ENCODE measurements at regions not wholly inside any gene's neighbourhood (a gene's known extent, or its start where the extent isn't known, plus 50 kb on each side); places are given as distances from the start of the nearest gene placed in this dataset.

GRCh38 chr20:12502443-12502842 lies 506.3 kb upstream of the SPTLC3 start:
- Histone ChIP-seq H3K27me3 (ENCODE audit: control insufficient read depth in 4 of 4, insufficient read depth in 4 of 4, low read length in 3 of 4) (no peaks in the 10 kb centered on the region), H3K4me1 (ENCODE audit: control insufficient read depth in 4 of 4, insufficient read depth in 4 of 4, low read length in 3 of 4) (no peaks in the 10 kb centered on the region), H3K9ac (ENCODE audit: low read depth in 1 of 2, low read length in 2 of 2) (no peak overlapping the region), H3K4me3 (ENCODE audit: low read depth in 1 of 3, low read length in 3 of 3) (no peak overlapping the region), H3K36me3 (ENCODE audit: control insufficient read depth in 4 of 4, insufficient read depth in 3 of 4, low read depth in 1 of 4, low read length in 3 of 4) (no peaks in the 10 kb centered on the region), H3K27ac (ENCODE audit: low read depth in 1 of 2, low read length in 2 of 2) (no peak overlapping the region), H3K9me3 (ENCODE audit: control insufficient read depth in 4 of 4, low read length in 3 of 4) (no peaks in the 10 kb centered on the region)
- DNase-seq (ENCODE audit: low spot score): no peak
- 62% methylated on average over 2 of the region's 2 CpGs for WGBS
- no peak for TF ChIP-seq CTCF (IDR thresholded peaks at IDR 0.05; ENCODE audit: low read depth, low read length, missing input control)
- TF ChIP-seq SP1 (IDR thresholded peaks at IDR 0.05): no peak
- no peak for TF ChIP-seq TAF1 (conservative IDR thresholded peaks at IDR 0.05)
- TF ChIP-seq EGR1 (IDR thresholded peaks at IDR 0.05; ENCODE audit: low read depth in 2 of 2): no peak
- no peak for TF ChIP-seq GABPA (IDR thresholded peaks at IDR 0.05 in 1 of 2, conservative IDR thresholded peaks at IDR 0.05 in 1 of 2)
- TF ChIP-seq ZBTB33 (IDR thresholded peaks at IDR 0.05): no peak
- no peak for TF ChIP-seq JUND (IDR thresholded peaks at IDR 0.05)
- no peak for TF ChIP-seq FOXA2 (IDR thresholded peaks at IDR 0.05)
- TF ChIP-seq RAD21 (IDR thresholded peaks at IDR 0.05): no peak
- no peak for TF ChIP-seq FOXA1 (IDR thresholded peaks at IDR 0.05)
- no peak for TF ChIP-seq REST (IDR thresholded peaks at IDR 0.05)
- TF ChIP-seq RXRA (IDR thresholded peaks at IDR 0.05): no peak

- Histone ChIP-seq H3K9ac (ENCODE audit: low read depth in 1 of 2, low read length in 2 of 2) (no peak overlapping the region), H3K9me3 (ENCODE audit: control insufficient read depth in 4 of 4, low read length in 3 of 4) (no peaks in the 10 kb centered on the region), H3K4me3 (ENCODE audit: low read depth in 1 of 3, low read length in 3 of 3) (no peak overlapping the region), H3K27me3 (ENCODE audit: control insufficient read depth in 4 of 4, insufficient read depth in 4 of 4, low read length in 3 of 4) (no peaks in the 10 kb centered on the region), H3K36me3 (ENCODE audit: control insufficient read depth in 4 of 4, insufficient read depth in 3 of 4, low read depth in 1 of 4, low read length in 3 of 4) (no peaks in the 10 kb centered on the region), H3K27ac (ENCODE audit: low read depth in 1 of 2, low read length in 2 of 2) (no peak overlapping the region), H3K4me1 (ENCODE audit: control insufficient read depth in 4 of 4, insufficient read depth in 4 of 4, low read length in 3 of 4) (no peaks in the 10 kb centered on the region)
- WGBS: 72% methylated on average over 1 of the region's 1 CpG
- no peak for DNase-seq (ENCODE audit: low spot score)
- TF ChIP-seq REST (IDR thresholded peaks at IDR 0.05) (no peak), TAF1 (conservative IDR thresholded peaks at IDR 0.05) (no peak), CTCF (IDR thresholded peaks at IDR 0.05; ENCODE audit: low read depth, low read length, missing input control) (no peak), SP1 (IDR thresholded peaks at IDR 0.05) (no peak), RAD21 (IDR thresholded peaks at IDR 0.05) (no peak), EGR1 (IDR thresholded peaks at IDR 0.05; ENCODE audit: low read depth in 2 of 2) (no peak), JUND (IDR thresholded peaks at IDR 0.05) (no peak), NR2F2 (IDR thresholded peaks at IDR 0.05) (no peak), FOXA2 (IDR thresholded peaks at IDR 0.05) (no peak), ZBTB33 (IDR thresholded peaks at IDR 0.05) (no peak), FOXA1 (IDR thresholded peaks at IDR 0.05) (no peak)
- TF ChIP-seq, protein P1, sequence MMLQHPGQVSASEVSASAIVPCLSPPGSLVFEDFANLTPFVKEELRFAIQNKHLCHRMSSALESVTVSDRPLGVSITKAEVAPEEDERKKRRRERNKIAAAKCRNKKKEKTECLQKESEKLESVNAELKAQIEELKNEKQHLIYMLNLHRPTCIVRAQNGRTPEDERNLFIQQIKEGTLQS (IDR thresholded peaks at IDR 0.05): no peak
These were observed 504.0 kb upstream of the SPTLC3 start for GRCh38 chr20:12504779-12505178.
